Neural cell (in vitro differentiated cells): ENCODE measurements at regions not wholly inside any gene's neighbourhood (a gene's known extent, or its start where the extent isn't known, plus 50 kb on each side); places are given as distances from the start of the nearest gene placed in this dataset.

ENCODE experiments used
- EZH2 ChIP-seq: fragments of 200-600, 300-800 bp; shearing (Covaris generic), sonication (generic); IDR thresholded peaks from 2 replicates; pipeline ENCODE4 v1.6.1; 2014; ENCODE audit warnings: antibody characterized with exemption, low read length, borderline replicate concordance, mild to moderate bottlenecking; ENCODE audit not compliant: insufficient read depth, poor library complexity, severe bottlenecking
- POLR2AphosphoS5 ChIP-seq: IDR thresholded peaks from 2 replicates; pipeline ENCODE4 v1.6.1; 2012
- SMC3 ChIP-seq: fragments of 450-650 bp; conservative IDR thresholded peaks from 2 replicates; pipeline ENCODE4 v1.6.1; 2014; ENCODE audit warnings: antibody characterized with exemption, mild to moderate bottlenecking, moderate library complexity; ENCODE audit not compliant: poor library complexity
- TAF1 ChIP-seq: IDR thresholded peaks from 2 replicates; pipeline ENCODE4 v1.6.1; 2012; ENCODE audit warnings: low read depth
- TF ChIP-seq, protein P1 (sequence below): fragments of 450-650 bp; IDR thresholded peaks from 2 replicates; pipeline ENCODE4 v1.5.1; 2014; ENCODE audit warnings: antibody characterized with exemption, mild to moderate bottlenecking, moderate library complexity; ENCODE audit not compliant: poor library complexity, severe bottlenecking
- TF ChIP-seq, protein P2 (sequence below): IDR thresholded peaks from 2 replicates; pipeline ENCODE4 v1.6.1; 2012; ENCODE audit warnings: borderline replicate concordance

DNA sequence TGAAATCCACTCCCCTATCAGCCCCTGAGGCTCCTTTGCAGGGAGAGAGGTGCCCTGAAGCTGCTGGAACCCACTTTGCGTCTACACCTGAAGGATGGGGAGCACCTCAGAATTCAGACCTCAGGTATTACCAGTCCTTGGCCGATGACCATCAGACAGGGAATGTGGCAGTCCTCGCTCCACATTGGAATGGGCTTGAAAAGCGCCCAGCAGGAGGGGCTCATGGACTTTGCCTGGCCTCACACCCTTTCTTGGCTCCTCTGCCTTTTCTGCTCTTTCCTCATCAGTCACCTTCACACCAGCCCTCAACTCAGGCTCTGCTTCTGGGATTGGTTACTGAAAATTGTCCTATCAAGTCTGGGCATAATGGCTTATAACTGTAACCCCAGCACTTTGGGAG is 83.9 kb downstream of the BARX1 start:
- TF ChIP-seq TAF1 (no peak), EZH2 (no peak), POLR2AphosphoS5 (no peak), SMC3 (no peak)
- TF ChIP-seq, protein P1, sequence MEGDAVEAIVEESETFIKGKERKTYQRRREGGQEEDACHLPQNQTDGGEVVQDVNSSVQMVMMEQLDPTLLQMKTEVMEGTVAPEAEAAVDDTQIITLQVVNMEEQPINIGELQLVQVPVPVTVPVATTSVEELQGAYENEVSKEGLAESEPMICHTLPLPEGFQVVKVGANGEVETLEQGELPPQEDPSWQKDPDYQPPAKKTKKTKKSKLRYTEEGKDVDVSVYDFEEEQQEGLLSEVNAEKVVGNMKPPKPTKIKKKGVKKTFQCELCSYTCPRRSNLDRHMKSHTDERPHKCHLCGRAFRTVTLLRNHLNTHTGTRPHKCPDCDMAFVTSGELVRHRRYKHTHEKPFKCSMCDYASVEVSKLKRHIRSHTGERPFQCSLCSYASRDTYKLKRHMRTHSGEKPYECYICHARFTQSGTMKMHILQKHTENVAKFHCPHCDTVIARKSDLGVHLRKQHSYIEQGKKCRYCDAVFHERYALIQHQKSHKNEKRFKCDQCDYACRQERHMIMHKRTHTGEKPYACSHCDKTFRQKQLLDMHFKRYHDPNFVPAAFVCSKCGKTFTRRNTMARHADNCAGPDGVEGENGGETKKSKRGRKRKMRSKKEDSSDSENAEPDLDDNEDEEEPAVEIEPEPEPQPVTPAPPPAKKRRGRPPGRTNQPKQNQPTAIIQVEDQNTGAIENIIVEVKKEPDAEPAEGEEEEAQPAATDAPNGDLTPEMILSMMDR, result no peak
- TF ChIP-seq, protein P2, sequence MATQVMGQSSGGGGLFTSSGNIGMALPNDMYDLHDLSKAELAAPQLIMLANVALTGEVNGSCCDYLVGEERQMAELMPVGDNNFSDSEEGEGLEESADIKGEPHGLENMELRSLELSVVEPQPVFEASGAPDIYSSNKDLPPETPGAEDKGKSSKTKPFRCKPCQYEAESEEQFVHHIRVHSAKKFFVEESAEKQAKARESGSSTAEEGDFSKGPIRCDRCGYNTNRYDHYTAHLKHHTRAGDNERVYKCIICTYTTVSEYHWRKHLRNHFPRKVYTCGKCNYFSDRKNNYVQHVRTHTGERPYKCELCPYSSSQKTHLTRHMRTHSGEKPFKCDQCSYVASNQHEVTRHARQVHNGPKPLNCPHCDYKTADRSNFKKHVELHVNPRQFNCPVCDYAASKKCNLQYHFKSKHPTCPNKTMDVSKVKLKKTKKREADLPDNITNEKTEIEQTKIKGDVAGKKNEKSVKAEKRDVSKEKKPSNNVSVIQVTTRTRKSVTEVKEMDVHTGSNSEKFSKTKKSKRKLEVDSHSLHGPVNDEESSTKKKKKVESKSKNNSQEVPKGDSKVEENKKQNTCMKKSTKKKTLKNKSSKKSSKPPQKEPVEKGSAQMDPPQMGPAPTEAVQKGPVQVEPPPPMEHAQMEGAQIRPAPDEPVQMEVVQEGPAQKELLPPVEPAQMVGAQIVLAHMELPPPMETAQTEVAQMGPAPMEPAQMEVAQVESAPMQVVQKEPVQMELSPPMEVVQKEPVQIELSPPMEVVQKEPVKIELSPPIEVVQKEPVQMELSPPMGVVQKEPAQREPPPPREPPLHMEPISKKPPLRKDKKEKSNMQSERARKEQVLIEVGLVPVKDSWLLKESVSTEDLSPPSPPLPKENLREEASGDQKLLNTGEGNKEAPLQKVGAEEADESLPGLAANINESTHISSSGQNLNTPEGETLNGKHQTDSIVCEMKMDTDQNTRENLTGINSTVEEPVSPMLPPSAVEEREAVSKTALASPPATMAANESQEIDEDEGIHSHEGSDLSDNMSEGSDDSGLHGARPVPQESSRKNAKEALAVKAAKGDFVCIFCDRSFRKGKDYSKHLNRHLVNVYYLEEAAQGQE, result no peak
